GM12891 (cell line): ENCODE measurements at regions not wholly inside any gene's neighbourhood (a gene's known extent, or its start where the extent isn't known, plus 50 kb on each side); places are given as distances from the start of the nearest gene placed in this dataset.
"Not testable (repeated sequence)": the region's sequence is repeated elsewhere in the genome, so short reads cannot be mapped to it uniquely, and the experiment has no call there.

Experiments
- POLR2A ChIP-seq: IDR thresholded peaks from 2 replicates; pipeline ENCODE4 v1.6.1; 2011; ENCODE audit warnings: low read depth, low read length, control low read depth
- POLR2AphosphoS5 ChIP-seq: IDR thresholded peaks from 2 replicates; pipeline ENCODE4 v1.6.1; 2011; ENCODE audit warnings: low read depth, low read length, control low read depth
- POU2F2 ChIP-seq: IDR thresholded peaks from 2 replicates; pipeline ENCODE4 v1.6.1; 2011; ENCODE audit warnings: low read depth, mild to moderate bottlenecking, control low read depth, low read length, moderate library complexity
- SPI1 ChIP-seq: IDR thresholded peaks from 2 replicates; pipeline ENCODE4 v1.6.1; 2011; ENCODE audit warnings: low read depth, low read length, control low read depth
- TAF1 ChIP-seq: IDR thresholded peaks from 2 replicates; pipeline ENCODE4 v1.6.1; 2011; ENCODE audit warnings: low read depth, low read length, control low read depth

DNA sequence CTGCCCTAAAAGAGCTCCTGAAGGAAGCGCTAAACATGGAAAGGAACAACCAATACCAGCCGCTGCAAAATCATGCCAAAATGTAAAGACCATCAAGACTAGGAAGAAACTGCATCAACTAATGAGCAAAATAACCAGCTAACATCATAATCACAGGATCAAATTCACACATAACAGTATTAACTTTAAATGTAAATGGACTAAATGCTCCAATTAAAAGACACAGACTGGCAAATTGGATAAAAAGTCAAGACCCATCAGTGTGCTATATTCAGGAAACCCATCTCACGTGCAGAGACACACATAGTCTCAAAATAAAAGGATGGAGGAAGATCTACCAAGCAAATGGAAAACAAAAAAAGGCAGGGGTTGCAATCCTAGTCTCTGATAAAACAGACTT is 88.8 kb upstream of the CAV2 start:
- not testable (repeated sequence) for TF ChIP-seq SPI1, POLR2AphosphoS5, POLR2A, POU2F2, TAF1
